Loucy (cell line): ENCODE measurements at regions not wholly inside any gene's neighbourhood (a gene's known extent, or its start where the extent isn't known, plus 50 kb on each side); places are given as distances from the start of the nearest gene placed in this dataset.

Experiments used
- CTCF ChIP-seq: fragments of 200-600 bp; sonication (generic); conservative IDR thresholded peaks from 2 replicates; pipeline ENCODE4 v1.5.1; 2014; ENCODE audit warnings: mild to moderate bottlenecking, antibody characterized with exemption, low read length
- EZH2phosphoT487 ChIP-seq: fragments of 200-600 bp; IDR thresholded peaks from 2 replicates; pipeline ENCODE4 v1.6.1; 2018; ENCODE audit warnings: antibody characterized with exemption, mild to moderate bottlenecking, moderate library complexity, borderline replicate concordance

- TF ChIP-seq CTCF, result no peak
- peak; percentile 37; the same call in 1 of the 2 replicates for TF ChIP-seq EZH2phosphoT487
Measured at GRCh38 chr11:110907629-110908028, 195.4 kb upstream of the ARHGAP20 start.
